ENCODE measurements at regions not wholly inside any gene's neighbourhood (a gene's known extent, or its start where the extent isn't known, plus 50 kb on each side); places are given as distances from the start of the nearest gene placed in this dataset.

DNA sequence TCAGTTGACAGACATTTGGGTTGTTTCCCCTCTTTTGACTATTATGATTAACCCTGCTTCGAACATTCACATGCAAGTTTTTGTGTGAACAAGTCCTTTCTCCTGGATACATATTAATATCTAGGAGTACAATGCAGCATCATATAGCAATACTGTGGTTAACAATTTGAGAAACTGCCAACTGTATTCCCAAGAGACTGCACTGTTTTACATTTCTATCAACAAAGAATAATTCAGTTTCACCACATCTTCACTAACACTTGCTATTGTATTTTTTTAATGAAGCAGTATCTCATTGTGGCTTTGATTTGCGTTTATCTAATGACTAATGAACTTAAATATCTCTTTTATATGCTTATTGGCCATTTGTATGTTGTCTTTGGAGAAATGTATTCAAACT is 184.6 kb upstream of the NBEA start:
- TF ChIP-seq, protein P1, sequence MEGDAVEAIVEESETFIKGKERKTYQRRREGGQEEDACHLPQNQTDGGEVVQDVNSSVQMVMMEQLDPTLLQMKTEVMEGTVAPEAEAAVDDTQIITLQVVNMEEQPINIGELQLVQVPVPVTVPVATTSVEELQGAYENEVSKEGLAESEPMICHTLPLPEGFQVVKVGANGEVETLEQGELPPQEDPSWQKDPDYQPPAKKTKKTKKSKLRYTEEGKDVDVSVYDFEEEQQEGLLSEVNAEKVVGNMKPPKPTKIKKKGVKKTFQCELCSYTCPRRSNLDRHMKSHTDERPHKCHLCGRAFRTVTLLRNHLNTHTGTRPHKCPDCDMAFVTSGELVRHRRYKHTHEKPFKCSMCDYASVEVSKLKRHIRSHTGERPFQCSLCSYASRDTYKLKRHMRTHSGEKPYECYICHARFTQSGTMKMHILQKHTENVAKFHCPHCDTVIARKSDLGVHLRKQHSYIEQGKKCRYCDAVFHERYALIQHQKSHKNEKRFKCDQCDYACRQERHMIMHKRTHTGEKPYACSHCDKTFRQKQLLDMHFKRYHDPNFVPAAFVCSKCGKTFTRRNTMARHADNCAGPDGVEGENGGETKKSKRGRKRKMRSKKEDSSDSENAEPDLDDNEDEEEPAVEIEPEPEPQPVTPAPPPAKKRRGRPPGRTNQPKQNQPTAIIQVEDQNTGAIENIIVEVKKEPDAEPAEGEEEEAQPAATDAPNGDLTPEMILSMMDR (IDR thresholded peaks at IDR 0.05; ENCODE audit: low read depth, low read length, missing control alignments): no peak
- no peak for DNase-seq (ENCODE audit: low read depth)

DNA sequence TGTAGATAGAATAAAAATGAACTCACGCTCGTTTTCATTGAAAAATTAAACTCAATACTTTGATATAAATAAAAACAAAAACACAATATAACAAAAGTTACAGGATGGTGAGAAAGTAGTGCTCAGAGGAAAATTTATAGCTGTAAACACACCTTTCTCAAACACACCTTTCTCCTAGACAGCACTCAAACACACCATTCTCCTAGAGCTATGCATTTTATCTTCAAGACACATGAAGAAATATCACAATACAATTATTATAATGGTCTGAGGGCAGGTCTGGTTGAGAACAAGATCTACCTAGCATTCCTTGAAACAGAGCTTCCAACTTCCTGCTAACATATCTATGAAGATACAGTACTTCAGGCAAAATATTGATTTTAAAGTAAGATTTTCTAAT is 183.4 kb upstream of the NBEA start:
- TF ChIP-seq, protein P1 (IDR thresholded peaks at IDR 0.05; ENCODE audit: low read depth, low read length, missing control alignments): no peak
- DNase-seq (ENCODE audit: low read depth): no peak
- no peak overlapping the region for H3K4me3 ChIP-seq (ENCODE audit: low read depth, low read length)

More for the DNA sequence above, 184.6 kb upstream of the NBEA start:
- no peak overlapping the region for H3K4me3 ChIP-seq (ENCODE audit: low read depth, low read length)

DNA sequence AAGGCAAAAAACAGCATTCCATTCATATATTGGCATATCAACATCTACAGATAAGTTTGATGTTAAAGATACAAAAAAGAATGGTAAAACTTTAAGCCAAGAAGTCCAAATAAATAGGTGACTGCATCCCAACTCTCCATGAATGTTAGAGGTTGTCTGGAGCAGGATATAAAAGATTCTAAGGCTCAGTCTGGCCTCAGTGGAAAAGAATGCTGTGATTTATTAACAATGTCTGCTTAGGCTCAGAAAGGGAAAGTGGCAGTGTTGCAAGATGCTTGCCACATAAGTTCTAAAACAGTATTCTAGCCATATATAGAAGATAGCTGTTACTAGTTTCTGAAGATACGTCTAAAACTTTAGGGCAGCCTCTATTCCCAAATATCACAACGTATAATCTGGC is 179.8 kb upstream of the NBEA start:
- H3K4me3 ChIP-seq (ENCODE audit: low read depth, low read length): no peak overlapping the region
- DNase-seq (ENCODE audit: low read depth): no peak
- TF ChIP-seq, protein P1 (IDR thresholded peaks at IDR 0.05; ENCODE audit: low read depth, low read length, missing control alignments): no peak

DNA sequence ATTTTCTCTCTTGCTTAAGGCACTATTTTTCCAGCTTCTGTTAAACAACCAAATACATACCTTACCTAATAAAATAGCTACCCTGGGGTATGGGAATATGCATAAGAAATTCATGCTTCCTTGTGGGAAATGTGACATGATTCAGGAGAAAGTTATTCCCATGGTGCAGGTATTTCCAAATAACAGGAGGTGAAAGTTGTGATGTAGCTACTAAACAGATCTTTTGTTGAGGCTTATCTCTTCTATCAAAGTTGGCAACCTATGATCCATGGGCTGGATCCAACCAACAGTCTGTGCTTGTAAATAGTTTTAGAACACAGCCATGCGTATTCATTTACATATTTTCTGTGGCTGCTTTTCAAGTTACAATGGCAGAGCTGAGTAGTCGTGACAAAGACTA is 177.8 kb upstream of the NBEA start:
- no peak overlapping the region for H3K4me3 ChIP-seq (ENCODE audit: low read depth, low read length)
- DNase-seq (ENCODE audit: low read depth): no peak
- TF ChIP-seq, protein P1 (IDR thresholded peaks at IDR 0.05; ENCODE audit: low read depth, low read length, missing control alignments): no peak

DNA sequence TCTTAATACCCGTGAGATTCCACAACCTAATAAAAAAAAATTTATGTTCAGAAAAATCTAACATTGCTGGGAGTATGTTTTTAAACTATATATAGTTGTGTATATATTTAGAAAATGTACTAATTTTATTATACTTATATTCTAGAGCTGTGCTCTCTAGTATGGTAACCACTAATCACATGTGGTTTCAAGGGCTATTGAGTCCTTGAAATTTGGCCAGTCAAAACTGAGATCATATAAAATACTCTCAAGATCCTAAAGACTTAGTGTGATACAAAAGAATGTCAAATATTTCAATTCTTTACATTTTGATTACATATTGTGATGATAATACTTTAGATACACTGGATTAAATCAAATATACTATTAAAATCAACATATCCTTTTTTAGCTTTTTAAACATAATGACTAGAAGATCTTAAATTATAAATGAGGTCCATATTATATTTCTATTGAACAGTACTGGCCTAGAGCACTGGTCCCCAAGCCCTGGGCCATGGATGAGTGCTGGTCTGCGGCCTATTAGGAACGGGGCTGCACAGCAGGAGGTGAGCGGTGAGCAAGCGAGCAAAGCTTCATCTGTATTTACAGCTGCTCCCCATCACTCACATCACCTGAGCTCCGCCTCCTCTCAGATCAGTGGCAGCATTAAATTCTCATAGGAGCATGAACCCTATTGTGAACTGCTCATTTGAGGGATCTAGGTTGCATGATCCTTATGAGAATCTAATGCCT is 176.5 kb upstream of the NBEA start:
- no peak for DNase-seq (ENCODE audit: low read depth)
- no peak overlapping the region for H3K4me3 ChIP-seq (ENCODE audit: low read depth, low read length)
- TF ChIP-seq, protein P1 (IDR thresholded peaks at IDR 0.05; ENCODE audit: low read depth, low read length, missing control alignments): no peak

DNA sequence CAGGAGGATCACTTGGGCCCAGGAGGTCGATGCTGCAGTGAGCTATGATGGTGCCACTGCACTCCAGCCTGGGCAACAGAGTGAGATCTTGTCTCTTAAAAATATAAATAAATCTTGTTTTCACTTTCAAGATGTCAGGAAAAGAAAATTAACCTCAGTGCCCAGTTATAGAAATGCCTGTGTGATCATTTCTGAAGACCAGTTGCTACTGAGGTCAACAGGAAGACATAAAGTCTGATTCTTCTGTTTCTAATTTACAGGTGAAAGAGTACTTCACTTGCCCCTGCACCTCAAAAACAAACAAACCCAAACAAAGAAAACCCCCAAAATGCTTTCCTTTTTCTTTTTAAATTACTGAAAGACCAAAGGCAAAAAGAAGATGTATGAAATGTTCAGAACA is 174.3 kb upstream of the NBEA start:
- H3K4me3 ChIP-seq (ENCODE audit: low read depth, low read length): no peak overlapping the region
- TF ChIP-seq, protein P1 (IDR thresholded peaks at IDR 0.05; ENCODE audit: low read depth, low read length, missing control alignments): no peak
- DNase-seq (ENCODE audit: low read depth): no peak

DNA sequence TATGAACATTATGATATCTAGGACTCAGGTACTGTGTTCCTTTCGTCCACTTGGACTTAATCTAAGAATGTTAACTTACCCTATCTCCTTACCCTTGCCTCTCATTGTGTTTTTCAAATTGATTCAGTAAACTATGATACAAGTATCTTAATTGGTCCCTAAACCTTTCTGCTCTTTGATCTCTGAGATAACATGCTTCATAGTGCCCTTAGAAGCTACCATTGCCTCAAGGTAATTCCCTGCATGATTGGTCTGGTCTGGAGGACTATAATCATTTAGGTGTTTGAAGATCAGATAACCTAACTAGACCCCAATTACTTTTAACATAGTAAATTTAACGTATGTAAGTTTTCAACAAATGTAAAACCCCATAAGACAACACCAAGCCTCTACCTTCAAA is 169.9 kb upstream of the NBEA start:
- TF ChIP-seq, protein P1 (IDR thresholded peaks at IDR 0.05; ENCODE audit: low read depth, low read length, missing control alignments): no peak
- no peak overlapping the region for H3K4me3 ChIP-seq (ENCODE audit: low read depth, low read length)
- no peak for DNase-seq (ENCODE audit: low read depth)

Measured in GM12864 (cell line).